KMS-11 (cell line): ENCODE measurements at regions not wholly inside any gene's neighbourhood (a gene's known extent, or its start where the extent isn't known, plus 50 kb on each side); places are given as distances from the start of the nearest gene placed in this dataset.

Experiments
- H2AFZ ChIP-seq: fragments of 200-600 bp; sonication (generic); 2 replicates; pipeline ENCODE4 v1.6.1; 2016; ENCODE audit warnings: antibody characterized with exemption, mixed run types, low read depth
- H3K27ac ChIP-seq: fragments of 200-600 bp; sonication (generic); 2 replicates; pipeline ENCODE4 v1.6.1; 2016; ENCODE audit warnings: mild to moderate bottlenecking, mixed run types
- H3K27me3 ChIP-seq: fragments of 200-600 bp; sonication (generic); 2 replicates; pipeline ENCODE4 v1.6.1; 2017; ENCODE audit warnings: mild to moderate bottlenecking, low read depth, mixed run types, moderate library complexity; ENCODE audit not compliant: insufficient read depth
- H3K36me3 ChIP-seq: fragments of 200-600 bp; sonication (generic); 2 replicates; pipeline ENCODE4 v1.6.1; 2017; ENCODE audit warnings: mild to moderate bottlenecking, mixed run types; ENCODE audit not compliant: insufficient read depth
- H3K4me1 ChIP-seq: fragments of 200-600 bp; sonication (generic); 2 replicates; pipeline ENCODE4 v1.6.1; 2016; ENCODE audit warnings: mild to moderate bottlenecking, low read depth, mixed run types; ENCODE audit not compliant: poor library complexity, severe bottlenecking
- H3K4me2 ChIP-seq: fragments of 200-600 bp; sonication (generic); 2 replicates; pipeline ENCODE4 v1.7.0; 2016; ENCODE audit warnings: mild to moderate bottlenecking, mixed run types
- H3K4me3 ChIP-seq: fragments of 200-600 bp; sonication (generic); IDR thresholded peaks from 2 replicates; pipeline ENCODE4 v1.6.1; 2017; ENCODE audit warnings: low read depth, low read length, mixed read lengths; ENCODE audit not compliant: insufficient read depth
- H3K79me2 ChIP-seq: fragments of 200-600 bp; sonication (generic); 2 replicates; pipeline ENCODE4 v1.6.1; 2016; ENCODE audit warnings: low read depth, mixed run types; ENCODE audit not compliant: insufficient read depth
- H3K9ac ChIP-seq: fragments of 200-600 bp; sonication (generic); 2 replicates; pipeline ENCODE4 v1.6.1; 2016; ENCODE audit warnings: mild to moderate bottlenecking, mixed run types
- H4K20me1 ChIP-seq: fragments of 200-600 bp; sonication (generic); 2 replicates; pipeline ENCODE4 v1.6.1; 2016; ENCODE audit warnings: mild to moderate bottlenecking, mixed run types; ENCODE audit not compliant: insufficient read depth
- CTCF ChIP-seq: fragments of 200-600 bp; sonication (generic); conservative IDR thresholded peaks from 2 replicates; pipeline ENCODE4 v1.6.1; 2017; ENCODE audit warnings: low read depth, mild to moderate bottlenecking, antibody characterized with exemption, low read length, moderate library complexity, mixed read lengths

- Histone ChIP-seq H3K79me2 (no peaks in the 10 kb centered on the region), H3K4me1 (no peaks in the 10 kb centered on the region), H3K9ac (no peak overlapping the region), H3K4me3 (no peak overlapping the region), H3K36me3 (no peaks in the 10 kb centered on the region), H3K27me3 (no peaks in the 10 kb centered on the region), H3K27ac (no peak overlapping the region), H3K4me2 (no peak overlapping the region), H2AFZ (no peak overlapping the region), H4K20me1 (no peaks in the 10 kb centered on the region)
- no peak for TF ChIP-seq CTCF
These were observed 501.6 kb upstream of the PHF14 start for GRCh38 chr7:10472115-10472514.

GRCh38 chr7:10473569-10473968 is 500.1 kb upstream of the PHF14 start:
- H3K27me3 ChIP-seq, result no peaks in the 10 kb centered on the region
- no peak for TF ChIP-seq CTCF
- no peak overlapping the region for H3K4me3 ChIP-seq
- H3K36me3 ChIP-seq, result no peaks in the 10 kb centered on the region
- H3K27ac ChIP-seq, result no peak overlapping the region
- H4K20me1 ChIP-seq, result no peaks in the 10 kb centered on the region
- no peak overlapping the region for H2AFZ ChIP-seq
- no peak overlapping the region for H3K9ac ChIP-seq
- H3K4me1 ChIP-seq, result no peaks in the 10 kb centered on the region
- H3K4me2 ChIP-seq, result no peak overlapping the region
- H3K79me2 ChIP-seq, result no peaks in the 10 kb centered on the region

GRCh38 chr7:10474048-10474447 is 499.6 kb upstream of the PHF14 start:
- Histone ChIP-seq H3K9ac (no peak overlapping the region), H3K4me1 (no peaks in the 10 kb centered on the region), H2AFZ (no peak overlapping the region), H3K4me3 (no peak overlapping the region), H4K20me1 (no peaks in the 10 kb centered on the region), H3K27ac (no peak overlapping the region), H3K36me3 (no peaks in the 10 kb centered on the region), H3K27me3 (no peaks in the 10 kb centered on the region), H3K79me2 (no peaks in the 10 kb centered on the region), H3K4me2 (no peak overlapping the region)
- no peak for TF ChIP-seq CTCF

GRCh38 chr7:10475940-10476641 is 497.6 kb upstream of the PHF14 start:
- Histone ChIP-seq H3K4me2 (no peak overlapping the region), H2AFZ (no peak overlapping the region), H3K9ac (no peak overlapping the region), H4K20me1 (no peaks in the 10 kb centered on the region), H3K27me3 (no peaks in the 10 kb centered on the region), H3K4me3 (no peak overlapping the region), H3K4me1 (no peaks in the 10 kb centered on the region), H3K36me3 (no peaks in the 10 kb centered on the region), H3K27ac (no peak overlapping the region), H3K79me2 (no peaks in the 10 kb centered on the region)
- no peak for TF ChIP-seq CTCF
